K562 (cell line): ENCODE measurements at regions not wholly inside any gene's neighbourhood (a gene's known extent, or its start where the extent isn't known, plus 50 kb on each side); places are given as distances from the start of the nearest gene placed in this dataset.

Experiments used
- E4F1 ChIP-seq: fragments of 250-450 bp; sonication (Bioruptor Pico); IDR thresholded peaks from 2 replicates; pipeline ENCODE4 v1.5.0; 2021; ENCODE audit warnings: mild to moderate bottlenecking, borderline replicate concordance
- ELF1 ChIP-seq: fragments of 200-800 bp; sonication (Bioruptor generic); IDR thresholded peaks from 2 replicates; pipeline ENCODE4 v1.6.1; 2016; ENCODE audit warnings: missing genetic modification characterization, missing compliant biosample characterization
- EZH2 ChIP-seq: IDR thresholded peaks from 2 replicates; pipeline ENCODE4 v1.6.1; 2012; ENCODE audit warnings: low read depth, mild to moderate bottlenecking, inconsistent platforms, low read length, borderline replicate concordance
- FOXJ3 ChIP-seq: sonication (generic); formaldehyde crosslinking; IDR thresholded peaks from 2 replicates; pipeline ENCODE4 v1.4.0; 2020; ENCODE audit warnings: mild to moderate bottlenecking, missing genetic modification reagents
- POLR2A ChIP-seq: fragments of 450-650 bp; conservative IDR thresholded peaks from 2 replicates; pipeline ENCODE4 v1.6.1; 2016
- SMARCA4 ChIP-seq: fragments of 450-650 bp; IDR thresholded peaks from 2 replicates; pipeline ENCODE4 v1.6.1; 2016
- SOX6 ChIP-seq: fragments of 450-650 bp; IDR thresholded peaks from 2 replicates; pipeline ENCODE4 v1.6.1; 2014; ENCODE audit warnings: mild to moderate bottlenecking
- ZNF780A ChIP-seq: fragments of 250-450 bp; sonication (Bioruptor Pico); IDR thresholded peaks from 2 replicates; pipeline ENCODE4 v1.5.0; 2021; ENCODE audit warnings: mild to moderate bottlenecking
- TF ChIP-seq, protein P1 (sequence below), 3 experiments: IDR thresholded peaks in 2 of 3; conservative IDR thresholded peaks in 1 of 3; 2 replicates each; pipeline ENCODE4 v1.5.1; 2011 to 2012; ENCODE audit warnings: low read length in 3 of 3, mild to moderate bottlenecking in 3 of 3, control low read depth in 2 of 3, improper control_type of control experiment in 1 of 3, inconsistent platforms in 1 of 3, low read depth in 1 of 3, mixed read lengths in 1 of 3, moderate library complexity in 1 of 3; ENCODE audit not compliant: insufficient read depth in 2 of 3
- TF ChIP-seq, protein P2 (sequence below): fragments of 250-450 bp; sonication (Bioruptor Pico); IDR thresholded peaks from 2 replicates; pipeline ENCODE4 v1.5.0; 2022; ENCODE audit warnings: mild to moderate bottlenecking
- TF ChIP-seq, protein P3 (sequence below): fragments of 450-650 bp; IDR thresholded peaks from 2 replicates; pipeline ENCODE4 v1.7.1; 2018; ENCODE audit warnings: mild to moderate bottlenecking, low read depth; ENCODE audit not compliant: partially characterized antibody

DNA sequence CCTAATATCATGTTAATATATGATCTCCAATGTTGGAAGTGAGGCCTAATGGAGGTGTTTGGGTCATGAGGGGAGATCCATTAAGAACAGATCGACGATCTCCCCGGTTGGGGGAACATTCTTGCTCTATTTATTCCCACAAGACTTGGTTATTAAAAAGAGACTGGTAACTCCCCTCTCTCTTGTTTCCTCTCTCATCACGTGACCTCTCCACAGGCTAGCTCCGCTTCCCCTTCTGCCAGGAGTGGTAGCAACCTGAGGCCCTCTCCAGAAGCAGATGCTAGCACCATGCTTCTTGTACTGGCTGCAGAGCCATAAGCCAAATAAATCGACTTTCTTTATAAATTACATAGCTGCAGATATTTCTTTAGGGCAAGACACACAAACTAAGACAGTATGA is 794.4 kb downstream of the MTRR start:
- TF ChIP-seq, protein P1, sequence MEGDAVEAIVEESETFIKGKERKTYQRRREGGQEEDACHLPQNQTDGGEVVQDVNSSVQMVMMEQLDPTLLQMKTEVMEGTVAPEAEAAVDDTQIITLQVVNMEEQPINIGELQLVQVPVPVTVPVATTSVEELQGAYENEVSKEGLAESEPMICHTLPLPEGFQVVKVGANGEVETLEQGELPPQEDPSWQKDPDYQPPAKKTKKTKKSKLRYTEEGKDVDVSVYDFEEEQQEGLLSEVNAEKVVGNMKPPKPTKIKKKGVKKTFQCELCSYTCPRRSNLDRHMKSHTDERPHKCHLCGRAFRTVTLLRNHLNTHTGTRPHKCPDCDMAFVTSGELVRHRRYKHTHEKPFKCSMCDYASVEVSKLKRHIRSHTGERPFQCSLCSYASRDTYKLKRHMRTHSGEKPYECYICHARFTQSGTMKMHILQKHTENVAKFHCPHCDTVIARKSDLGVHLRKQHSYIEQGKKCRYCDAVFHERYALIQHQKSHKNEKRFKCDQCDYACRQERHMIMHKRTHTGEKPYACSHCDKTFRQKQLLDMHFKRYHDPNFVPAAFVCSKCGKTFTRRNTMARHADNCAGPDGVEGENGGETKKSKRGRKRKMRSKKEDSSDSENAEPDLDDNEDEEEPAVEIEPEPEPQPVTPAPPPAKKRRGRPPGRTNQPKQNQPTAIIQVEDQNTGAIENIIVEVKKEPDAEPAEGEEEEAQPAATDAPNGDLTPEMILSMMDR (IDR thresholded peaks at IDR 0.05 in 2 of 3, conservative IDR thresholded peaks at IDR 0.05 in 1 of 3; ENCODE audit: insufficient read depth in 2 of 3, low read depth in 1 of 3, low read length in 3 of 3), result no peak
- TF ChIP-seq FOXJ3 (CRISPR knock-in tag) (no peak), E4F1 (CRISPR knock-in tag) (no peak), ELF1 (tag) (no peak), EZH2 (no peak), SMARCA4 (no peak), POLR2A (no peak), SOX6 (no peak), ZNF780A (no peak)
- TF ChIP-seq, protein P2, sequence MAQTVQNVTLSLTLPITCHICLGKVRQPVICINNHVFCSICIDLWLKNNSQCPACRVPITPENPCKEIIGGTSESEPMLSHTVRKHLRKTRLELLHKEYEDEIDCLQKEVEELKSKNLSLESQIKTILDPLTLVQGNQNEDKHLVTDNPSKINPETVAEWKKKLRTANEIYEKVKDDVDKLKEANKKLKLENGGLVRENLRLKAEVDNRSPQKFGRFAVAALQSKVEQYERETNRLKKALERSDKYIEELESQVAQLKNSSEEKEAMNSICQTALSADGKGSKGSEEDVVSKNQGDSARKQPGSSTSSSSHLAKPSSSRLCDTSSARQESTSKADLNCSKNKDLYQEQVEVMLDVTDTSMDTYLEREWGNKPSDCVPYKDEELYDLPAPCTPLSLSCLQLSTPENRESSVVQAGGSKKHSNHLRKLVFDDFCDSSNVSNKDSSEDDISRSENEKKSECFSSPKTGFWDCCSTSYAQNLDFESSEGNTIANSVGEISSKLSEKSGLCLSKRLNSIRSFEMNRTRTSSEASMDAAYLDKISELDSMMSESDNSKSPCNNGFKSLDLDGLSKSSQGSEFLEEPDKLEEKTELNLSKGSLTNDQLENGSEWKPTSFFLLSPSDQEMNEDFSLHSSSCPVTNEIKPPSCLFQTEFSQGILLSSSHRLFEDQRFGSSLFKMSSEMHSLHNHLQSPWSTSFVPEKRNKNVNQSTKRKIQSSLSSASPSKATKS (CRISPR knock-in tag), result no peak
- TF ChIP-seq, protein P3, sequence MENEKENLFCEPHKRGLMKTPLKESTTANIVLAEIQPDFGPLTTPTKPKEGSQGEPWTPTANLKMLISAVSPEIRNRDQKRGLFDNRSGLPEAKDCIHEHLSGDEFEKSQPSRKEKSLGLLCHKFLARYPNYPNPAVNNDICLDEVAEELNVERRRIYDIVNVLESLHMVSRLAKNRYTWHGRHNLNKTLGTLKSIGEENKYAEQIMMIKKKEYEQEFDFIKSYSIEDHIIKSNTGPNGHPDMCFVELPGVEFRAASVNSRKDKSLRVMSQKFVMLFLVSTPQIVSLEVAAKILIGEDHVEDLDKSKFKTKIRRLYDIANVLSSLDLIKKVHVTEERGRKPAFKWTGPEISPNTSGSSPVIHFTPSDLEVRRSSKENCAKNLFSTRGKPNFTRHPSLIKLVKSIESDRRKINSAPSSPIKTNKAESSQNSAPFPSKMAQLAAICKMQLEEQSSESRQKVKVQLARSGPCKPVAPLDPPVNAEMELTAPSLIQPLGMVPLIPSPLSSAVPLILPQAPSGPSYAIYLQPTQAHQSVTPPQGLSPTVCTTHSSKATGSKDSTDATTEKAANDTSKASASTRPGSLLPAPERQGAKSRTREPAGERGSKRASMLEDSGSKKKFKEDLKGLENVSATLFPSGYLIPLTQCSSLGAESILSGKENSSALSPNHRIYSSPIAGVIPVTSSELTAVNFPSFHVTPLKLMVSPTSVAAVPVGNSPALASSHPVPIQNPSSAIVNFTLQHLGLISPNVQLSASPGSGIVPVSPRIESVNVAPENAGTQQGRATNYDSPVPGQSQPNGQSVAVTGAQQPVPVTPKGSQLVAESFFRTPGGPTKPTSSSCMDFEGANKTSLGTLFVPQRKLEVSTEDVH, result no peak
